Activated gamma-delta T cell treated with Interleukin-2 at 50 U/mL for 16 hours (primary cell): ENCODE measurements at regions not wholly inside any gene's neighbourhood (a gene's known extent, or its start where the extent isn't known, plus 50 kb on each side); places are given as distances from the start of the nearest gene placed in this dataset.

Experiments
- DNase-seq: peaks from one replicate; pipeline ENCODE4 v3.0.0-alpha.2; 2020

DNA sequence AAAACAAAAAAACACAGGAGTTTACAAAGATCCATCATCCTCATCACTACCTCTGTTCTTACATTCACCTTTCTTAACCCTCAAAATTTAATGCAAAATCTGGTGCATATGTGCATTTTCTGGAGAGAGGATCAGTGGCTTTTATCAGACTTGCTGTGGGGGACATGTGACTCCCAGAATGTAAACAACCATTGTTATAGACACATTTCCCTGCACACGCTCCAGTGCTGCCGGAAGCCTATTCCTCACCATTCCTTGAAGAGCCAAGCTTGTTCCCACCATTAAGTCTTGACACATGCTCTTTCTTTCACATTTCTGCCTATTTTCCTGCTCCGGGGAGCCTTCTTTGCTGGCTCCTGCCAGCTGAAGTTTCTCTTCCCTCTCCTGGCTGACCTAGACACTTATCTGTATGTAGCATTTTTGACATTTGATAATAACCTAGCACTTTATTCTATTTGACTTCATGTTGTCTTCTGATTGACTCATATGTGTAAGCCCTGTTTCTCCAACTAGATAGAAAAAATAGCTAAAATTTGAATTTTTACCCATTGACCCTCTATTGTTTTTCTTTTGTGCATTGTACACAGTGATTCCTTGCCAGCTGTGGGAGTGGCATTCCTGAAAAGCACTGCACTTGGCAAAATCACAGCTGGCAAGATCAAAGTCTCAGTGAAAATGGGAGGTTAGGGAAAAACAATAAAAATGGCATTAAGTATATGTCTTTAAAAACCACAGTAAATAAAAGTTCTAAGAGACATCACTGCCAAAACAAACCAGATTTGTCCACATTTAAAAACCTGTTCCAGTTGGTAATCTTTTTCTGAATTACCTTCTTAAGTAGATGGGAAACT is 76.8 kb upstream of the CIBAR2 start:
- DNase-seq = no peak

DNA sequence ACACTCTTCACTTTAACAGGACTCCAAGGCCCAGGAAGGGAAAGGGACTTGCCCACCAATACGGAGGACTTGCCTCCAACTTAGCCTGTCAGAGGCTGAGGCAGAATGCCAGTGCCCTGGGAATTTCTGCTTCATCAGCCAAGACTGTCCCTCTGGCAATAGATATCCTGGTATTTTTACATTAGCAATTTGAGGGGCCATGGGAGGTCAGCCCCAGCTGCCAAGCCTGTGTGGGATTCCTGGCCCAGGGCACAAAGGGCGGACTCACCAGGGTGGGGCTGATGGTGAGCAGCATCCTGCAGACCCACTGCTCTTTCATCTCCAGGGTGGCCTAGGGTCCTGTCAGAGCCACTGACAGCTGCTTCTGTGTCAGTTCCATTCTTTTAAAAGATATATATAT is 78.3 kb upstream of the CIBAR2 start:
- no peak for DNase-seq

DNA sequence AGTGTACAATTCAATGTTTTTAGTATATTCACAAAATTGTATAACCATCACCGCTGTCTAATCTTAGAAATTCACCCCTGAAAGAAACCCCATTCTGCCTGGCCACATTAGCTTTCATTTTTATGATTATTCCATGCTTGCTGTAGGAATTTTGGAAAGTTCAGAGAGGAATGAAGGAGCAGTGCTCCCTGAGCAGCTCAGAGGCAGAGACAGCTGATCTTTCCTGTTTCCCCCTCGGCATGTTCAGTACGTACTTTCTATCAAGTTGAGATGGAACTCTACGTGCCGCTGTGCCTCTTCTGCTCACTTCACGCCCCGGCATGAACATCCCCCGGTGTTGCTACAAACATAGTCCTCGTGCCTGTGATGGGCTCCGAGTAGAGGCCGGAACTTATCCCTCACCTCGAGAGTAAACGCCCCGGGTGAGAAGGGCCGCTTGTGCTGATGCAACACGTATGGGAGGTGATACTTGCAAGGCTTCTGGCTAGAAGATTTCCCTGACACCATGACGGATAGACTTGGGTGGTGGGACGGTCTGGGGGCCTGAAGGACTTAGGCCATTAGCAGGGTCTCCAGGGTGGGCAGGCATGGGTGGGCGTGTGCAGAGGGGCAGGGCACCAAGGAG is 79.2 kb upstream of the CIBAR2 start:
- no peak for DNase-seq

DNA sequence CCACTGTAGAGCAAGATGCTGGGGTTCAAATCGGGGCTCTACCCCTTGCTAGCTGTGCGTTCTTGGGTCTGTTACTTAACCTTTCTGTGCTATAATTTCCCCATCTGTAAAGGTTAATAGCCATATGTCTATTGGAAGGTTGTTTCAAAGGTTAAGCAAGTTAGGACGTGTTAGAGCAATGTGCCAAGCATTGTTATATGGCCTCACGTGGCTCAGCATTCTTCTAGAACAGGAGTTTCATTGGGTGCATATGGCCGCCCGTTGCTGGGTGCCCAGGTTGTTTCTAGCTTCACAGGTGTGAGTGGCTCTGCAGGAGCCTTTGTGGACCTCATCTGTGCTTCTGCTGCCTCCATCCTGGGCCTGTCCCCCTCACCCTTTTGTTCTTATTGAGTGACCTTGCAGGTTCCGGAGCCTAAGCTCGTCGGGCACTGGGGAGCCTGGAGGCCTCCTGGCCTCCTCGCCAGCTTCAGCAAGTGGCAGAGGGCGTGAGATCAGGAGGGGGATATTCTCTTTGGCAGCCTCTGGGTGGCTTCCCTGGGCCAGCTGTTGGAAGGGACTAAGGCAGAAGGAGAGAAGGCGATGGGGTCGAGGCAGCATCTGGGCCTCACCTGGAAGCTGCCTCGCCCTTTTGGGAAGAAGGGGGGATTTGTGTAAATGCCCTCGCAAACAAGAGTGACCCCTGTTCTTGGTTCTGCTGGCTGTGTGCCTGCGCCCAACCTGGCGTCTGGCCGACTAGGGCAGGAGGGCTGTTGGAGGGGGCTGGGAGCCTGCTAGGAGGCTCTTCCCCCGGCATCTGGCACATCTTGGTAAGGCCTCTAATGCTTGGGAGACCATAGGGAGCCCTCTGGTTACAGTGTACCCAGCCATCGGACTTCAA is 80.2 kb upstream of the CIBAR2 start:
- no peak for DNase-seq

DNA sequence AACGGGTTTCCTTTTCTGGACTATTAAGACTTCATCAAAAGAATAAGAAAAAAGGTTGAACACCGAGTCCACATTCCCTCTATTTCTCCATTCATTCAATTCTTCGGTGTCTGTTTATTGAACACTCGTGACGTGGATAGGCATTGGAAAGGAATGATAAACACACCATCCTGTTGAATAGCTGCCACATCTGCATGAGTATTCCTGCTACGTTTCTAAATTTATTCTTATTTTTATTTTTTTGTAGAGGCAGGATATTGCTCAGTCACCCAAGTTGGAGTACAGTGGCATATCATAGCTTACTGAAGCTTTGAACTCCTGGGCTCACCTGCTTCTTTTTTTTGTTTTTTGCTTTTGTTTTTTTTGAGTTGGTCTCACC is 80.8 kb upstream of the CIBAR2 start:
- no peak for DNase-seq

DNA sequence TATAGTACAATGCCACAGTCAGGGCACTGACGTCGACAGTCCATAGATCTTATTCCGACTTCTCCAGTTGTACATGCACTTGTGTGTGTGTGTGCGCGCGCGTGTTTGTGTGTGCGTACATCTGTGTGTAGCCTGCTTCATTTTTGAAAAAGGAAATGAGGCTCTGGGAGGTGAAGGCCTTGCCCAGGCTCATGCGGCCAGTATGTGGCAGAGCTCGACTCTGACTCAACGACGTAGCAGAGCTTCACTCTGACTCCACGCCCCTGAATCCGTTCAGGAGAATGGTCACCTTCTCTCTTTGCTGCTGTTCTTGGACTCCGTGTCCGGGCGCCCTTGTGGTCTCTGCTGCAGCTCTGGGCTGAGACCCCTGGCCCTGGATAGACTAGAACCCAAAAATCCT is 81.6 kb upstream of the CIBAR2 start:
- DNase-seq = no peak

DNA sequence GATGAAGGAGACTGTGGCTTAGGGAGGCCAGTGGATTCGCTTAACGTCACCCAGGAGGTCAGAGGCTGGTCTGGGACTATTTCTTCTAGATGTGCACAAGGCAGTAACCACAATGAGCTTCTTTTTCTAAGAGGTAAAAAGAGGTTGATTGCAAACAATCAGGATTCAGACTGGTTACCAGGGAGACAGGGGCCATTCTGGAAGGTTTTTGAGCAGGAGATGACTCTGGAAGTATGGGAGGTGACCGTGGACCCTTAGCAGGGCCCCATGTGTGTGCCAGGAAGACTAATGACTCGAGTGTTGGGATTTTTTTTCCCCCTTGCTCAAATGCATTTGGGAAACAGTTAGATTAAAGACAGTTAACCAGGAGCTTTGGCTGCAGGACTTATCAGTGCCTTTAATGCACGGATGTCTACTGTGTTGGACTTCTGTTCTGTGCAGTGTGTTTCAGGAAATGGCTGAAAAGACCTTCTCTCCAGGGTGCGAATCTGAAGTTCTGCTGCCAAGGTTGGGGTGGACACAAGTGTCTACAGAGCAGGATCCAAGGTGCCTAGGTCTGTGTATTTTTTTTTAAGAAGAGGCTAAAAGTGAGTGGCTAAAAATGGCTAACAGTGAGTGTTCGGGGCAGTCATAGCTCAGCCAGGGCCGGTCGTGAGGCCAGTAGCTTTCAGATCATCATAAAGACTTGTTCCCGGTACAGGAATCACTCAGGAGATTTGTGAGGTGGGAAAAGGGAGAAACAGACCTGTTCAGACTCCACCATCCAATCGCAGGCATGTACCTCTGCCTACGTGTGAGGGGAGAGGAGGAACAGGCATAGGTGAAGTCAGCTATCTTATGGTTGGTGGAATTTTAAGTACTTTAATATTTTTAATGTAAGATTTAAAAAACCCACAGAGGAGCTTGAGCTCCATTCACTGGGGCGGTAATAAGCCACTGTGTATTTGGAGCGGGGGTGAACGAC is 82.3 kb upstream of the CIBAR2 start:
- no peak for DNase-seq

DNA sequence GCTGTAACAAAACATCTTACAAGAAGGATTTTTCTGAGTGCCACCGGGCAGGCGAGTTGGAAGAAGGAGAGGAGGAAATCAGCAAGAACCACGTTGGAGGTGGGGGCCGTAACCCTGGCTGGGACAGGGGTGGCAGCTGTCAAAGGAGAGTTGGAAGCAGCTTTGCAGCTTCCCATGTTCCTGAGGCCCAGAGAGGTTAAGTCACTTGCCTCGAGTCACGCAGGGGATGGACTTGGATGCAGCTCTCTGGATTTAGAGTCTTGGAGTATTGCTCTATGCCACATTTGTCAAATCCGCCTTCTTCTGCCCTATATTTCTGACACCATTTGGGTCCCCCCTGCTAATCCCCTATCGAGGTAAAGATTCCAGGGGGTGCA is 83.0 kb upstream of the CIBAR2 start:
- DNase-seq = no peak

DNA sequence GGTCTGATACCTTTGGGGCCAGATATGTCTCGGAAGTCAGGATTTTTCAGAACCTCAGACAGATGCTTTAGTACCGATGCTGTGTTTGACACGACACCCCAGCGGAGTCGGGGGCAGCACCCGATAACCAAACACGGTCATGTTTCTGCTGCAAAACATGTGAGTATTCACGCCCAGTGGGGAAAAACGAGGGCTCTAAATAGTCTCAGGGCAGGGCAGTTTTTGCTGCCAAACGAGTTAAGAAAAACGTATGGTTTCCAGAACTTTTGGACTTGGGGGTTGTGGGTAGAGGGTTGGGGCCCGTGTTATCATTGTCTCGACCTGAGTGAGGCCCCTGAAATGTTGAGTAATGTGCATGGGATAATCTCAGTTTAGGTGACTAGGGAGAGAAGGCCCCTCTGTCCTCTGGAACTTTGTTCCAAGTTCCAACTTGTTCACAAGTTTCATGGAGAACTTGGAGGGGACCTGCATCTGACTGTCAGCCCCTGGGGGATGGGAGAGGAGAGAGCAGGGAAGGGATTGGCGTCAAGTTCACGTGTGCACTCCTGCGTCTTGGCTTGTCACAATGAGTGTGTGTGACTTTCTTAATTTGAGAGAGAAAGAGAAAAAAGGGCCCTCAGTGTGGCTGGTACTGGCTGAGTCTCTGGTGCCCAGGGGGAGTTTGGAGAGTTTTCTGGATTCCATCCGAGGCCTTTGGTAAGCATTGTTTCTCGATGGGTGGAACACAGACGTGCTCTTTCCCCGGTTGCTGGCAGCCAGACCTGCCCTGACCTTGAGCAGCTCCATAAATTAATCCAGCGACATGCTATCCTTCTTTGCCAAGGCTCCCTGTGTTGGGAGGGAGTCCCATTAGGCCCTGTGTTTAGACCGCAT is 83.9 kb upstream of the CIBAR2 start:
- no peak for DNase-seq

DNA sequence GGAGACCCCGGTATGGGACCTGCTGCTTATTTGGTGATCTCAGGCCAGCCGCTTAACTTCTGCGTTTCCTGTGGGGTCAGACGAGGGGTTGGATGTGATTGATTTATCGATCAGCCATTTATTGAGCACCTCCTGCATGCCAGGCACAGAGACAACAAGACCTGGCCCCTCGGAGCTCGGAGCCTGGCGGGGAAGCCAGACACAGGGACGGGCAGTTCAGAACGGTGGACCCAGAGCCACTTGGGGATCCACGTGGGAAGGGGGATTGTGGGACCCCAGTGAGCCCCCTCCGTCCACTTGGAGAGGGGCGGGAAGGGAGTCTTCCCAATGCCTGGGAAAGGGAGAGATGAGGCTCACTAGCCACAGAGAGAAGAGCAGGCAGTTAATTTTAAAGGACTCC is 84.7 kb upstream of the CIBAR2 start:
- DNase-seq = no peak

DNA sequence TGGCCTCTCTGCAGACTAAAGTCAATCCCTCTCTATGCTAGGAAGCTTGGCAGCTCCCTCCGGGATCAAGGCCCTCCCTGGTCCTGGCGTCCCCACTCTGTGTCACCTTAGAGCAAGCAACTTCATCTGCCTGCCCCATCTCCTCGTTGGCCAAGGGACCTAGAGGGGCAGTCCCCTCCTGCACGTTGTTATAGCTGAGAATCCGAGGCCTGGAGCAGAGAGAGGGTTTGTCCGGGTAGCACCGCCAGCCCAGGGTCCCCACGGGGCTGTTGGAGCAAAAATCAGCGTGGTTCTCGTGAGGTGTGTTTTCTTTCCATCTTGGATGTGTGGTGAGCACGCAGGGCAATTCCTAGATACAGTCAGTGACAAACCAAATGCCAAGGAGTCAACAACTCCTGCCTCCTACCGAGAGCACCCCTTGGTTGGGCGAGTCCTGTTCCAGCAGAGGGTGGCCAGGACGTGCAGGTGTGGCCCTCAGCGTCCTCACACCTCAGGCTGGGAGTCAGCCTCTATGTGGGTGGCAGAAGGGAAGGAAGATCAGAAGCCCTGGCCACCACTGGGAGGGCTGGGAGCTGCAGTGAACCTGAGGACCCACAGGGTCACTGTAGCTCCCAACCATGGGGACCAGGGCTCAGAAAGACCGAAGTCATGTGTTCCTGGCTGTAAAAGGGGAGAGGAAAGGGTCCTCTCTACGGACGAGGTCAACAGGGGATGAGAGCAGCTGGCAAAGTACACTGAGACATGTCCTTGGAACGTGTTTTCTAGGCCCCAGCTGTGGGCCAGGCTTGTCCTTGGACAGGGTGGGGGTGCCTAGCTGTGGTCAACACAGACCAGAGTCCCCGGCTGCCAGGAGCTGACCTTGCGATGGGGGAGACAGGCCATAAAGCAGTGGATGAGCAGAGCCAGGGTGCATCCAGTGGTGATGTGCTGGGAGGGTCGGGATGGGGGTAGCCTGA is 85.6 kb upstream of the CIBAR2 start:
- DNase-seq = no peak

DNA sequence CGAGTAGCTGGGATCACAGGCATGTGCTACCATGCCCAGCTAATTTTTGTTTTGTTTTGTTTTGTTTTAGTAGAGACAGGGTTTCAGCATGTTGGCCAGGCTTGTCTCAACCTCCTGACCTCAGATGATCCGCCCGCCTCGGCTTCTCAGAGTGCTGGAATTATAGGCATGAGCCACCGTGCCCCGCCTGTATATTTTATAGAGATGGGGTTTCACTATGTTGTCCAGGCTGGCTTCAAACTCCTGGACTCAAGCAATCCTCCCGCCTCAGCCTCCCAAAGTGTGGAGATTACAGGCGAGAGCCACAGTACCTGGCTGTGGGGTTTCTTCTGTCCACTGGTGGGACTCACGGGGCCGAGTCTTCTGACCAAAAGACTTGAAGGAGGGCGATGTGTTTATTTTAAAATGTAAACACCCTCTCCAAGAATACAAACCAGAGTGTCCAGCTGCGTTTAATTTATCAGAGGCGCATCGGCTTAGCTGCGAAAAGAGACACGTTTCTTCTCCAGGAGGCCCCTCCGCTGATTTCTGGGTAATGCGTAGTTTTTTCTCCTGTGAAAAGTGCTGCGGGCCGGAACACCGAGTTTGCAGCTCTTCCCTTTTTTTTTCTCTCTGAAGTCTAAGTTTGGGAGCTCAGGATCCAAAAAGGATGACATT is 86.9 kb upstream of the CIBAR2 start:
- DNase-seq = no peak

DNA sequence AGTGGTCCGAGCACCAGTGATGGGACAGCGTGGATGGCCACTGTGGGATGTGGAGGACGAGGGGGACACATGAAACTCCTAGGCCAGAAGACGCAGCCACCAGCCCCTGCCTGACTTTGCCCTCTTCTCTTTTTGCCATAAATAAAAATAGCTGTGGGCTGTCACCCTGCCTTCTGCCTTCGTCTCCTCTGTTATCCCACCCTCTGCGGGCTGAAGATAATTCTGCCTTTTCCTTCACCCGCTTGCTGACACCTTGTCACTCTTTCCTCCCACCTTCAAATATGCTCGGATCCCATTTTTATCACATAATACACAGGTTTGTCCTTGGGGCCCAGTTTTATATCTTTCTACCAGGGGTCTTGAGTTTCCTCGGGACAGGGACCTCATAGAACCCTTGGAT is 87.6 kb upstream of the CIBAR2 start:
- no peak for DNase-seq

DNA sequence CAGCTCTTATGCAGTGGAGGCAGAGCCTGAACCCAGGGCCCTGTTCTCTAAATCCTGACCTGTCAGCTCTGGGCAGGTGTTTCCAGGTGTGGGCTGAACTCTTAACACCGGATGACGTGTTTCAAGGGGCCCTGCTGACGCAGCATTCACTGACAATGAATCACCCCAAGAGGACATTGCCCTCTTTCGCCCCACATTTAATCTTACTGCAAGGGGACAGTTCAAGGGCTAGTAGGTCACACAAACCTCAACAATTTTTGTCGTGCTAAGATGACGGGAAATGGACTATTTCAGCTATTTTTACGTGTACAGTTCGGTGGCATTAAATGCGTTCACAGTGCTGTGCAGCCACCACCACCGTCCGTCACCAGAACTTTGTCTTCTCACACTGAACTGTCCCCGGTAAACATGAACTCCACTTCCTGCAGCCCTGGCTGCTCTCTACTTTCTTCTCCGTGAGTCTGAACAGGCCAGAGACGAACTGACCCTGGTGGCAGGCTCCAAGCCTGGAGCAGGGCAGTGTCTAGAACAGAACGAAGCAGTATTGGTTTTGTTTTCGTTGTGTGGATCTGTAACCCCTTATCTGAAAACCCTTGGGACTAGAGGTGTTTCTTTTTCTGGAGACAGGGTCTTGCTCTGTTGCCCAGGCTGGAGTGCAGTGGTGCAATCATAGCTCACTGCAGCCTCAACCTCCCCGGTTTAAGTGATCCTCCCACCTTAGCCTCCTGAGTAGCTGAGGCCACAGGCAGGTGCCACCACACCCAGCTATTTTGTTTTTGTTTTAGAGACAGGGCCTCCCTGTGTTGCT is 88.4 kb upstream of the CIBAR2 start:
- DNase-seq = no peak

DNA sequence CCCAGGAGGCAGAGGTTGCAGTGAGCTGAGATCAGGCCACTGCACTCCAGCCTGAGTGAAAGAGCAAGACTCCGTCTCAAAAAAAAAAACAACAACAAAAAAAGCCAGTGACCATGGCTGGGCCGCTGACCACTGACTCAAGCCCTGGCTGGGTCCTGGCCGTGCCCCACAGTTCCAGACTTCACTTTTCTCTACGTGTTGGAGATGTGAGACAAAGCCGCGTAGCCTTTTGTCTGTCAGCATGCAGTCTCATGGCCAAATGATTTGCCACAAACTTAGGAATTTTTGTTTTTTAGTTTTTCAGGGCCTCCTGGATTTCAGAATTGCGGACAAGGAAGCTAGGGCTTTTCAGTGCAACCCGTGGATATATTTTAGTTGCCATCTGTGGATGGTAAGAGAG is 89.3 kb upstream of the CIBAR2 start:
- no peak for DNase-seq

DNA sequence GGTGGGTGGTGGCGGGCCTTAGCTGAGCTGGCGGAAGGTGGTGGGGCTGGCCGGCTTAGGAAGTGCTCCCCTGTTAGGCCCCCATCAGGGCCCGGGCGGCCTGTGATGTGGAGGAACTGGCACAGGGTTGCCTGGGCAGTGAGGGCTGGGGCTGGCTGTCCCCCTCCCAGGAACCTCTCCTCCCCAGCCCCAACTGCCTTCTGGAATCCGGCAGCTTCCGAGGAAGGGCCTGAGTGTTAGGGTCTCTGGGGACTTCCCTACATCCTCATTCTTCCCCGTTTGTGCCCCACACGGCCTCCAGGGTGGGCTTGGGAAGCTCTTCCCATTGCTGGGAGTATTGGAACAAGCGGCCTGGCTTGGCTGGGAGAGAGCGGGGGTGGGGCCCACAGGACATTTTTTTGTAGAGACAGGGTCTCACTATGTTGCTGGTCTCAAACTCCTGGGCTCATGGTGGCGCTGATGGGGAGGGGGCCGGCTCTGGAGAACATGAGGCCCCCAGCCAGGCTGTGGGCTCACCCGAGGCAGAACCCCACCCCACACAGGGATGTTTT is 89.9 kb upstream of the CIBAR2 start:
- no peak for DNase-seq

DNA sequence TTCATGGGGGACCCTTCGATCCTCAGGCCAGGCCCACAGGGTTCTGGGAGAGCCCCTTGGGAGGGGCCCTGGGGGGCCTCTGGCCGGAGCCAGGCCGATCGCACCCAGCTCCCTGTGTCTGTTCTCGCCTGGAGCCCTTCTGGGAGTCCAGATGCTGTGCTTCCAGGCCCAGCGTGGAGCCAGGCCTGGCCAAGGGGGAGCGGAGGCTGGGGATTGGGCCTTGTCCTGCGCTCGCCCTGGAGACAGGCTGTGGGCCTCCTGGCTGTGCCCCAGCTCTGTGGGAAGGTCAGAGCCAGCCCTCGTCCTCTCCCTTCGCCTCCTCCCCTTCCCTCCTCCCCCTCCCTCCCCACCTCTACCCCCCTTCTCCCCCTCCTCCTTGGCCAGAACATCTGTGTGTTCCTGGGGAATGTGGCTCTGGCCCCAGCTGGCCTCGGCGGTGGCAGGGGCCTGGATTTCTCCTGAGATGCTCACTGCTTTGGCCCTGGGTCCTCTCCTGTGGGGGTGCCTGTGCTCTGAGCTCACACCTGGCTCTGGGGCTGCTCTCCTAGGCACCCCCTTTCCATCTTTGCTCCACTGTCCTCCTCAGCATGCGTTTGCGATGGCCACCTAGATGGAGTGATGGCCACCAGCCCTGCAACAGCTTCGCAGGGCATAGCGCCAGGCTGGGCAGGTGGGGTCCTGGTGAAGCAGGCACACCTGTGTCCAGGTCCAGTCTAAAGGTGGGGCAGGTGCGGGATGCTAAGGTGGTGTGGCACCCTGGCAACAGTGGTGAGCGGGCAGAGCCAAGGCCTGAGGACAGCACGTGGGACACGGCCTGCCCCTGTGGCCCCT is 90.6 kb upstream of the CIBAR2 start:
- DNase-seq = no peak

DNA sequence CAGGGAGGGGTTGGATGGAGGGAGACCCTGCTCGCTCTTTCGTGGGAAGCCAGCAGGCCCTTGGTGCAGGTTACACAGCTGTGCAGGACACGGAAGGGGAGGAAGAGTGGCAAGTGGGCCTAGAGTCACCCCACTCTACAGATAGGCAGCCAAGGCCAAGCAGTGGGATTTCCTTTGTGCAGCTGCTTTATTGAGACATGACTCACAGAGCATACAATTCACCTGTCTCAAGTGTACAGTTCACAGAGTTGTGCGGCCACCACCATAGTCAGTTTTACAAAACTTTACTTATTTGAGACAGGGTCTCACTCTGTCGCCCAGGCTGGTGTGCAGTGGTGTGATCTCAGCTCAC is 91.2 kb upstream of the CIBAR2 start:
- DNase-seq = no peak
